Activated CD4-positive, alpha-beta T cell treated with anti-CD3 and anti-CD28 coated beads, Interleukin-2, amount 10 ng/mL, durations not matched to agents 24 days and 14 days (primary cell): ENCODE measurements at regions not wholly inside any gene's neighbourhood (a gene's known extent, or its start where the extent isn't known, plus 50 kb on each side); places are given as distances from the start of the nearest gene placed in this dataset.
"Not testable (repeated sequence)": the region's sequence is repeated elsewhere in the genome, so short reads cannot be mapped to it uniquely, and the experiment has no call there.

Experiments
- DNase-seq: peaks from one replicate; pipeline ENCODE4 v3.0.0; 2022
- H3K27ac Mint-ChIP-seq: one replicate; pipeline ENCODE4 v1.8.0; 2022; ENCODE audit warnings: mild to moderate bottlenecking, mixed read lengths
- H3K27me3 Mint-ChIP-seq: one replicate; pipeline ENCODE4 v1.8.0; 2022; ENCODE audit warnings: mixed read lengths
- H3K36me3 Mint-ChIP-seq: one replicate; pipeline ENCODE4 v1.8.0; 2022; ENCODE audit warnings: low read depth, mild to moderate bottlenecking, mixed read lengths
- H3K4me1 Mint-ChIP-seq: one replicate; pipeline ENCODE4 v1.8.0; 2021; ENCODE audit warnings: mixed read lengths
- H3K4me3 Mint-ChIP-seq: one replicate; pipeline ENCODE4 v1.8.0; 2022; ENCODE audit warnings: mild to moderate bottlenecking, moderate library complexity, mixed read lengths
- H3K9me3 Mint-ChIP-seq: one replicate; pipeline ENCODE4 v1.8.0; 2021; ENCODE audit warnings: mixed read lengths
- intact Hi-C: fragments of 100-400 bp; cut with micrococcal nuclease; formaldehyde crosslinking; loops from one replicate; pipeline ENCODE4 v1.15.1; 2023

DNA sequence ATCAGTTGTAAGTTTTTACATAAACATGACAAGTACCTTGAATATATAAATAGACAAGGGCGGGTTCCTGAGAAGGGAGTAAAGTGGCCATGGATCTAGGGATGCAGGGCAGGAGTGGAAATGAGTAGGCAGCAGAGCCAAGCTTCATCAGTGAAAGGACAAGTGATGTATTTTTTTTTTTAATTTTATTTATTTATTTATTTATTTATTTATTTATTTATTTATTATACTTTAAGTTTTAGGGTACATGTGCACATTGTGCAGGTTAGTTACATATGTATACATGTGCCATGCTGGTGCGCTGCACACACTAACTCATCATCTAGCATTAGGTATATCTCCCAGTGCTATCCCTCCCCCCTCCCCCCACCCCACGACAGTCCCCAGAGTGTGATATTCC, 428.3 kb downstream of the CCSER2 start:
- H3K27ac Mint-ChIP-seq, H3K4me1 Mint-ChIP-seq, H3K9me3 Mint-ChIP-seq, H3K27me3 Mint-ChIP-seq, H3K36me3 Mint-ChIP-seq, intact Hi-C loops, DNase-seq, H3K4me3 Mint-ChIP-seq: not testable (repeated sequence)

DNA sequence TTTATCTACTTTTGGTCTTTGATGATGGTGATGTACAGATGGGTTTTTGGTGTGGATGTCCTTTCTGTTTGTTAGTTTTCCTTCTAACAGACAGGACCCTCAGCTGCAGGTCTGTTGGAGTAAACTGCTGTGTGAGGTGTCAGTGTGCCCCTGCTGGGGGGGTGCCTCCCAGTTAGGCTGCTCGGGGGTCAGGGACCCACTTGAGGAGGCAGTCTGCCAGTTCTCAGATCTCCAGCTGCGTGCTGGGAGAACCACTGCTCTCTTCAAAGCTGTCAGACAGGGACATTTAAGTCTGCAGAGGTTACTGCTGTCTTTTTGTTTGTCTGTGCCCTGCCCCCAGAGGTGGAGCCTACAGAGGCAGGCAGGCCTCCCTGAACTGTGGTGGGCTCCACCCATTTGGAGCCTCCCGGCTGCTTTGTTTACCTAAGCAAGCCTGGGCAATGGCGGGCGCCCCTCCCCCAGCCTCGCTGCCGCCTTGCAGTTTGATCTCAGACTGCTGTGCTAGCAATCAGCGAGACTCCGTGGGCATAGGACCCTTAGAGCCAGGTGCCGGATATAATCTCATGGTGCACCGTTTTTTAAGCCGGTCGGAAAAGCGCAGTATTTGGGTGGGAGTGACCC, 433.7 kb downstream of the CCSER2 start:
- H3K4me1 Mint-ChIP-seq, H3K9me3 Mint-ChIP-seq, H3K27ac Mint-ChIP-seq, DNase-seq, H3K4me3 Mint-ChIP-seq, H3K27me3 Mint-ChIP-seq, intact Hi-C loops, H3K36me3 Mint-ChIP-seq: not testable (repeated sequence)

DNA sequence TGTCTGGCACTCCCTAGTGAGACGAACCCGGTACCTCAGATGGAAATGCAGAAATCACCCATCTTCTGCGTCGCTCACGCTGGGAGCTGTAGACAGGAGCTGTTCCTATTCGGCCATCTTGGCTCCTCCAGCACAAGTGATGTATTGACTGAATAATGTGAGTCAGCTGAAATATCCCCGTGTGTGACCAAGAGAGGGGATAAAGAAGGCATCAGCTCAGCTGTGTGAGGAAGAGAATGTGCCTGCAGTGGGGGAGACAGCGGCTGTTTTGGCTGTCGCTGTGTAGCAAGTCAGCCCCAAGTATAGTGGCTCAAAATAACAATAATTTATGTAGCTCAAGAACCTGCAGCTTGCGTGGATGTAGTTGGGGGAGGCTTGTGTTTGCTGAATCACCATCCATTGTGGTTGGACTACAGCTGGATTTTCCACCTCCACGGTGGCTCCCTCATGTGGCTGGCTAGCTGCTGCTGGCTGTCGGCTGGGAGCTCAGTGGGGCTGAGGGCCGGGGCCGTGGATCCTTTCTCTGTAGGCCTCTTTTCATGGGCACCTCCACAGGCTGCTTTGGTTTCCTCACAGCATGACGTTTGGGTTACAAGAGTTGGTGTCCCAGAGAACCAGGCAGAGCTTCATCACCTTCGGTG, 434.5 kb downstream of the CCSER2 start:
- intact Hi-C loops: no loop called here
- H3K4me1 Mint-ChIP-seq: no peaks in the 10 kb centered on the region
- H3K4me3 Mint-ChIP-seq: no peak overlapping the region
- no peaks in the 10 kb centered on the region for H3K36me3 Mint-ChIP-seq
- no peak for DNase-seq
- H3K9me3 Mint-ChIP-seq: no peaks in the 10 kb centered on the region
- H3K27ac Mint-ChIP-seq: no peak overlapping the region
- no peaks in the 10 kb centered on the region for H3K27me3 Mint-ChIP-seq

DNA sequence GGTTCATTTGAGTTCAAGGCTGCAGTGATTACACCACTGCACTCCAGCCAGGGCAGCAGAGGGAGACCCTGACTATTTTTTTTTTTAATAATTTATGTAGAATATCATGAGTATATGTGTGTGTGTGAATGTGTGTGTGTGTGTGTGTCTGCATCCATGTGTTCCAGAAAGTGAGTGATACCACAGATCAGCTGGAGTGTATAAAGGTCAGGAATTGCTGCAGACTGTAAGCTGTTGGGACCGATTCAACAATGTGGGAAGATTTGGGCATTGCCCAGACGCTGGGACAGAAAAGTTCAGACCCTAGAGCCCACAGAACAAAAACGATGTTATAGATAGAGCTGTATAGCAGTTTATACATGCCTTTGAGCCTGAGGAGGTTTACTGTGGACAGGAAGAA, 435.6 kb downstream of the CCSER2 start:
- Mint-ChIP-seq H3K9me3 (no peaks in the 10 kb centered on the region), H3K36me3 (no peaks in the 10 kb centered on the region), H3K27me3 (no peaks in the 10 kb centered on the region), H3K27ac (no peak overlapping the region), H3K4me3 (no peak overlapping the region), H3K4me1 (no peaks in the 10 kb centered on the region)
- no peak for DNase-seq
- intact Hi-C loops: no loop called here

DNA sequence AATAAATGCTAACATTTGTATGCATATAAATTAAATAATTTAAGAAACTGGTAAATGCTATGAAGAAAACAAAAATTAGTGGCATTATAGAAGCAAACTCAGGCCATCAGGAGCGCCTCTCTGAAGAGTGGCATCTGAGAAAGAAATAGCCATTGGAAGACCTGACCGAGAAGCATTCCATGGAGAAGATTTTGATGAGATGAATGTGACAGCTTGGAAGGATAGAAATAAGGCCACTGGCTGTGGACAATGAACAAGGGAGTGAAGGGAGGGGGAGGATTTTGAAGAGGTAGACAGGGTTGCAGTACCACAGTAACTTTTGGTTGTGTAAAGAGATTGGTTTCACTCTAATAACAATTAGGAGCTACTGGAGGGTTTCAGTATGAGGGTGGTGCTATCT, 436.7 kb downstream of the CCSER2 start:
- H3K9me3 Mint-ChIP-seq: no peaks in the 10 kb centered on the region

DNA sequence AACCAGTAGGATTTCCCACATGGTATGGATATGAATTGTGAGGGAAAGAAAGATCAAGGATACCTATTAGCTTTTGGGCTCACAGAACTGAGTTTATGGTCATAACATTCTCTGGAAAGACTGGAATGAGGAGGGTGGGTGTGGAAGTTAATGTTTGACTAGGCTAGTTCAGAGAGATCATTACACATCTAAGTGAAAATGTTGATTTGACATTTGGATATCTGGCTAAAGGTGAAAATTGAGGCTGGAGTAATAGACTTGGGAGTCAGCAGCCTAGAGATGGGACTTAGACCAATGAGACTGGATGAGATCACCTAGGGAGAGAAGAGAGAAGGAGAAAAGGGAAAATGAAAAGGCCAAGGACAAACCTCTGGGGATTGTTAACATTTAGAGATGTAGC, 437.3 kb downstream of the CCSER2 start:
- H3K36me3 Mint-ChIP-seq: no peaks in the 10 kb centered on the region

More for the DNA sequence above, 436.7 kb downstream of the CCSER2 start:
- Mint-ChIP-seq H3K27me3 (no peaks in the 10 kb centered on the region), H3K27ac (no peak overlapping the region), H3K36me3 (no peaks in the 10 kb centered on the region), H3K4me3 (no peak overlapping the region), H3K4me1 (no peaks in the 10 kb centered on the region)
- DNase-seq: no peak
- intact Hi-C loops: no loop called here

DNA sequence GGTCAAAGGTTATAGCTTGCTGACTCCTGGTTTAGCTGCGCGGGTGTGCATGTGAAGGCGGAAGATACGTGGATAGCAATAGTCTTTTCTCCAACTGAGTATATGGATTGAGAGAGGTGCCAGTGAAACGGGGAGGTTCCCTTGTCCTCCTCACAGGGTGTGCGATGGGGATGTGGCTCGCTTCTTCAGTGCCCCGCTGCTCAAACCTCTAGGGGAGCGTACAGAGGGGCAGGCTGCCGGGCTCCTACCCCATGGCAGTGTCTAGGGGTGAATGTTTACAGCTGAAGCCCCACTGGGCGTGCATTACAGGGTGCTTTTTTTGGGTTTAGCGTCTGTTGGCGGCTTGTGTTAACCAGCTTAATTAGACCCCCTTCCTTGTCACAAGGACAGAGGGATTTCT, 438.5 kb downstream of the CCSER2 start:
- Mint-ChIP-seq H3K4me3 (no peak overlapping the region), H3K4me1 (no peaks in the 10 kb centered on the region), H3K9me3 (no peaks in the 10 kb centered on the region), H3K36me3 (no peaks in the 10 kb centered on the region), H3K27ac (no peak overlapping the region), H3K27me3 (no peaks in the 10 kb centered on the region)
- intact Hi-C loops: no loop called here
- DNase-seq: no peak

More for the DNA sequence above, 437.3 kb downstream of the CCSER2 start:
- Mint-ChIP-seq H3K27me3 (no peaks in the 10 kb centered on the region), H3K4me1 (no peaks in the 10 kb centered on the region), H3K9me3 (no peaks in the 10 kb centered on the region), H3K27ac (no peak overlapping the region), H3K4me3 (no peak overlapping the region)
- intact Hi-C loops: no loop called here
- no peak for DNase-seq

DNA sequence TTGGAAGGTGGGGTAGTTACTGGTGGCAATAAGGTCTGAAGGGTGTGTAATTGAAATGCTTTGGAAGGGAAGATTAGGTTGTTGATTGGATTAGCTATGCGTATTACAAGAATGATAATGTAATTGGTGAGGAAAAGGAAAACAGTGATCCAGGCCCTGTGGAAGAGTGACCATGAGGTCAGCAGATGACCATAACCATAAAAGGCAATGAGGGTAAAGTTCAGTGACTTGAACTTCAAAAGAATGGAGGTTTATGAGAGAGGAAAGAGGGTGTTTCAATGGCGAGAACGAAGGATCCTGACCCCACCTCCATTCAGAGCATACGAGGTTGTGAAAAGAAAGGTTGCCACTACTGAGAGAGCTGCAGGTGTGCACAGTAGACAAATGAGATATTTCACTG, 439.7 kb downstream of the CCSER2 start:
- intact Hi-C loops: no loop called here
- H3K27me3 Mint-ChIP-seq: no peaks in the 10 kb centered on the region
- H3K4me3 Mint-ChIP-seq: no peak overlapping the region
- no peaks in the 10 kb centered on the region for H3K9me3 Mint-ChIP-seq
- no peaks in the 10 kb centered on the region for H3K4me1 Mint-ChIP-seq
- H3K36me3 Mint-ChIP-seq: no peaks in the 10 kb centered on the region
- no peak for DNase-seq
- no peak overlapping the region for H3K27ac Mint-ChIP-seq

DNA sequence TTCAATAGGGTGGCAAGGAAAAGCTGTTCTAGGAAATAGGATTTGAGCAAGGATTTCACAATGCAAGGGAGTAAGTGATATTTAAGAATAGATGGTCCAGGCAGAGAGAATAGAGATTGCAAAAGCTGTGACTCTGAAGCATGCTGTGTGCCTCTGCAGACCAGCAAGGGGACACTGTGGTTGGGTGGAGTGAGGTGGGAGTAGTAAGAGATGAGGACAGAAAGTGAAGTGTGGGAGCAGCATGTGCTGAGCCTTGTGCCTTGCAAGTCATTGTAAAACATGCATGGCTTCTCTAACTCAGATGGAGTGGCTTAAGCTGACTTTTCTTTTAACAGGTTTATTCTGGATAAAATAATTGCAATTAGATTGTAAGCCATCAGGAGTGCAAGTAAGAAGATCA, 442.4 kb downstream of the CCSER2 start:
- DNase-seq: no peak
- Mint-ChIP-seq H3K27me3 (no peaks in the 10 kb centered on the region), H3K27ac (no peak overlapping the region), H3K9me3 (no peaks in the 10 kb centered on the region), H3K4me3 (no peak overlapping the region), H3K4me1 (no peaks in the 10 kb centered on the region), H3K36me3 (no peaks in the 10 kb centered on the region)
- intact Hi-C loops: no loop called here

DNA sequence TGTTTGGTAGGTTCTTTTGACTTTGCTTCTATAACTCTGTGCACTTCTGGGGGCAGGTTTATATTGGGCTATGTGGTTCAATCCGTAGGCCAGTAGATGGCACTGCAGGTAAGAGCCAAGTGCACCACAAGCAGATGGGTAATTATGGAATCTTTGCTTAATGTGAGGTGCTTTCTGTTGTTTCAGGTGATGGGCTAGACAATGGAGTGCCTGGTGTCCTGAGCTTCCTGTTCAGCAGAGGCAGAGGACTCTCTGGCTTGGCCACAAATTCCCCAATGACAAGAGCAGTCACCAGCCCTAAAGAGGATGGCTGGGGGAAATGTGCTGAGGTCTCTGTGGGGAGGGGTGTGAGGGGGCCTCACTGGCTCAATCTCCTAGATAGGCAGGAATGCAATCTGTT, 455.0 kb downstream of the CCSER2 start:
- H3K27me3 Mint-ChIP-seq: no peaks in the 10 kb centered on the region
- no peaks in the 10 kb centered on the region for H3K9me3 Mint-ChIP-seq
- H3K27ac Mint-ChIP-seq: no peak overlapping the region
- intact Hi-C loops: loop anchor here (5.0 kb wide), 1 partner anchor 1594 kb away; no protein-coding TSS in a partner anchor
- H3K4me3 Mint-ChIP-seq: no peak overlapping the region
- no peak for DNase-seq
- H3K4me1 Mint-ChIP-seq: no peaks in the 10 kb centered on the region
- H3K36me3 Mint-ChIP-seq: no peaks in the 10 kb centered on the region

DNA sequence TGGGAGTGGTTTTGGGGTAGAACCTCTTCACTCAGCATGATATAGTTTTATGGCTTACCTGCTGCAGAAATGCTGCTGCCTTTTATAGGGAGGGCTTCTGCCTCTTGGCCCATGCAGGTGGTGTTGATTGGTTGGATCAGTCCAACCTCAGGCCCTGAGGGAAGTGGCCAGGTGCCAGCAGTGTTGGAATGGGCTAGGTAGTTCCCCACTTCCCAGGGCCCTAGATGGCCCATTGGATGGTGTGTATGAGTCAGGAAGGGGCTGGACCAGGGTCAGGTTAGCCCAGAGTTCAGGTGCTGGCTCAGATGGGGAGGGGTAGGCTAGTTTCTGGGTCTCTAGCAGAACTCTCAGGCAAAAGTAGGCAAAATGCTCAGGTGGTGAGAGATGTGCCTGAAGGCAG, 455.5 kb downstream of the CCSER2 start:
- Mint-ChIP-seq H3K27ac (no peak overlapping the region), H3K36me3 (no peaks in the 10 kb centered on the region), H3K4me1 (no peaks in the 10 kb centered on the region), H3K27me3 (no peaks in the 10 kb centered on the region), H3K9me3 (no peaks in the 10 kb centered on the region), H3K4me3 (no peak overlapping the region)
- no peak for DNase-seq
- intact Hi-C loops: loop anchor here (5.0 kb wide), 1 partner anchor 1593 kb away; no protein-coding TSS in a partner anchor

DNA sequence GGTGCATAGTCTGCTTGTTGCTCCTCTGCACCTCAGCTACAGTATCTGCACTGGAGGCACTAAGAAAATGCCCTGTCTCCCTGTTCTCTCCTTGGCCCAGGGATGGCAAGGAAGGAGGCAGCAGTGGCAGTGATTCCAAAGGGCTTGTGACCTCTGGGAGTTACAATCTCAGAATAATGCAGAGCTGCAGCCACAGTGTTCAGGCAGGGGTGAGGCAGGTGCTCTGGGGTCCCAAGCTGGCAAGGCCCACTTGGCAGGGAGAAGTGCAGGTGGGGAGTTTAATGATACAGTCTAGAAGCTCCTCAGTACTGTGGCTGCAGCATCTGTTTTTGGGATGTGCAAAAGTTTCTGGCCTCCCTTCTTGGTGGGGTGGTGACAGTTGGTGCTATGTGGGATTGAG, 456.4 kb downstream of the CCSER2 start:
- Mint-ChIP-seq H3K27ac (no peak overlapping the region), H3K27me3 (no peaks in the 10 kb centered on the region), H3K9me3 (no peaks in the 10 kb centered on the region), H3K4me3 (no peak overlapping the region), H3K36me3 (no peaks in the 10 kb centered on the region), H3K4me1 (no peaks in the 10 kb centered on the region)
- intact Hi-C loops: loop anchor here (5.0 kb wide), 1 partner anchor 1593 kb away; no protein-coding TSS in a partner anchor
- no peak for DNase-seq

DNA sequence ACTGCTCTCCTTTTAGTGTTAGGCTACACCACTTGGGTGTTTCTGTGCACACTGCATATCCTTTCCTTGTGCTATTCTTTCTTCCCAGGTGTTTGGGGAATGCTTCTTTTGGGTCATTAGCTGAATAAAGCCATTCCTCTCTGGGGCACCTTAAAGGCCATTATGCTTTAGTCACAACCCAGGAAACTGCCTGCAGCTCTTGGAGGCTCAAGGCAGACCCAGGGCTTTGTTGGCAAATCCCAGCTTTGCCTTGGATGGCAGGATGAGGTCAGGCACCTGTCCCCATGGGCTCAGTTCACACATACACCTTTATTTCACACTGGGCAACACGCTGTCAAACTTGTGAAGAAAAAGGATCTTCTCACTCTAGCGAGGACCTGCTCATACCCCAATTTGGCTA, 460.6 kb downstream of the CCSER2 start:
- intact Hi-C loops: no loop called here
- H3K27me3 Mint-ChIP-seq: no peaks in the 10 kb centered on the region
- H3K4me3 Mint-ChIP-seq: no peak overlapping the region
- H3K4me1 Mint-ChIP-seq: no peaks in the 10 kb centered on the region
- H3K9me3 Mint-ChIP-seq: no peaks in the 10 kb centered on the region
- no peaks in the 10 kb centered on the region for H3K36me3 Mint-ChIP-seq
- H3K27ac Mint-ChIP-seq: no peak overlapping the region
- DNase-seq: no peak

DNA sequence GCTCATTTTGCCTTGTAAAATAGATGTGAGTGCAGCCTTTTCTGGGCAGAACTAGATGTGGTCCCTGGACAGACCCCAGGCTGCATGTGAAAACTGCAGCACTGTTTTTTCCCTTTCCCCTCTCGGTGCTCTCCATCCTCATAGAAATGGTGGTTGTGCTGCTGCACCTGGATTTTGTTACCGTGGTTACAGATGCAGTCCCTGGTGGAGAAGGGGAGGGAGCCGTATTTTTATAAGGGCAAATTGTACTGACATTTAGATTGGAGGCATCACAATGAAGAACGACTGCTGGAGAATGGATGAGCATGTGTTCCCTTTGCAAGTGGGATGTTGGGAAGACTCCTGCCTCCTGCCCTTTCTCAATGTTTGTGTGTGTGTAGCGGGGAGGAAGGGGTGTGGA, 469.9 kb downstream of the CCSER2 start:
- Mint-ChIP-seq H3K4me3 (no peak overlapping the region), H3K4me1 (no peaks in the 10 kb centered on the region), H3K36me3 (no peaks in the 10 kb centered on the region), H3K27me3 (no peaks in the 10 kb centered on the region), H3K27ac (no peak overlapping the region), H3K9me3 (no peaks in the 10 kb centered on the region)
- DNase-seq: no peak
- intact Hi-C loops: no loop called here

DNA sequence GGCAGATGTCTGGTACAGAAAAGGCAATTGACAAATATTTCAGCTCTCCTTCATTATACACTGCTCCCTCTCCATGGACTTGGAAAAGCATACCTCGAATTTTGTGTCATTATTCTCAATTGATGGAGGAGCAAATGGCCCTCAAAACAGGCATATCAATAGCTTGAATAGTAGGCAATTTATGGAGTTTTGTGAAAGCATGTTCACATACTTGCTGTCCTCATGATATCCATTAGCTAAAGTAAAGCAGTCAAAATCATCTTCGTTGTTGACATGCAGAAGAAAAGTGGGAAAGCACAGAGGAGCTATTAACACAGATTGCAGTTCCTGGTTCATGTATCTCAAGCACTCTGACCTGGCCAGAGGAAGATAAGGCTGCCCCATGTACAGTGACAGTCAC, 472.8 kb downstream of the CCSER2 start:
- no peaks in the 10 kb centered on the region for H3K36me3 Mint-ChIP-seq

More for the DNA sequence above, 472.8 kb downstream of the CCSER2 start:
- H3K4me1 Mint-ChIP-seq: no peaks in the 10 kb centered on the region
- no peaks in the 10 kb centered on the region for H3K27me3 Mint-ChIP-seq
- no peak overlapping the region for H3K27ac Mint-ChIP-seq
- intact Hi-C loops: no loop called here
- no peak overlapping the region for H3K4me3 Mint-ChIP-seq
- no peaks in the 10 kb centered on the region for H3K9me3 Mint-ChIP-seq
- DNase-seq: no peak
